GM12878 (cell line): ENCODE measurements at regions not wholly inside any gene's neighbourhood (a gene's known extent, or its start where the extent isn't known, plus 50 kb on each side); places are given as distances from the start of the nearest gene placed in this dataset.
"Not testable (repeated sequence)": the region's sequence is repeated elsewhere in the genome, so short reads cannot be mapped to it uniquely, and the experiment has no call there.

Experiments used
- CEBPB ChIP-seq, 2 experiments: fragments of 150-350 bp in 1 of 2; IDR thresholded peaks; 2 replicates each; pipeline ENCODE4 v1.6.1; 2012 to 2014; ENCODE audit warnings: low read depth in 2 of 2, low read length in 2 of 2, borderline replicate concordance in 1 of 2, inconsistent platforms in 1 of 2
- CHD1 ChIP-seq: IDR thresholded peaks from 2 replicates; pipeline ENCODE4 v1.6.1; 2012; ENCODE audit warnings: low read depth, low read length, improper control_type of control experiment
- CREB1 ChIP-seq: IDR thresholded peaks from 2 replicates; pipeline ENCODE4 v1.6.1; 2012; ENCODE audit warnings: low read depth, mild to moderate bottlenecking, inconsistent platforms
- CTCF ChIP-seq, 3 experiments: IDR thresholded peaks in 2 of 3; conservative IDR thresholded peaks in 1 of 3; 2 replicates each; pipeline ENCODE4 v1.5.1; 2011; ENCODE audit warnings: low read depth in 3 of 3, low read length in 3 of 3, mild to moderate bottlenecking in 3 of 3, control low read depth in 2 of 3, moderate library complexity in 2 of 3, inconsistent platforms in 1 of 3, mixed read lengths in 1 of 3; ENCODE audit not compliant: control insufficient read depth in 2 of 3, insufficient read depth in 1 of 3; ENCODE audit errors: extremely low read depth in 1 of 3
- EZH2 ChIP-seq: IDR thresholded peaks from 2 replicates; pipeline ENCODE4 v1.6.1; 2012; ENCODE audit warnings: low read depth, mild to moderate bottlenecking, control low read depth, inconsistent platforms, low read length, borderline replicate concordance; ENCODE audit not compliant: control insufficient read depth
- GABPA ChIP-seq: IDR thresholded peaks from 2 replicates; pipeline ENCODE4 v1.6.1; 2014; ENCODE audit warnings: antibody characterized with exemption, low read depth, mild to moderate bottlenecking, inconsistent platforms
- KDM1A ChIP-seq: fragments of 200-600 bp; sonication (generic); IDR thresholded peaks from 2 replicates; pipeline ENCODE4 v1.6.1; 2016; ENCODE audit warnings: borderline replicate concordance
- POLR2A ChIP-seq: IDR thresholded peaks from 2 replicates; pipeline ENCODE4 v1.6.1; 2011; ENCODE audit warnings: low read depth, mild to moderate bottlenecking, low read length
- RB1 ChIP-seq: fragments of 450-650 bp; formaldehyde crosslinking; IDR thresholded peaks from 2 replicates; pipeline ENCODE4 v1.6.1; 2017; ENCODE audit warnings: mild to moderate bottlenecking, borderline replicate concordance
- RCOR1 ChIP-seq: conservative IDR thresholded peaks from 2 replicates; pipeline ENCODE4 v1.6.1; 2012; ENCODE audit warnings: low read depth, low read length, improper control_type of control experiment
- SMARCA5 ChIP-seq: fragments of 450-650 bp; IDR thresholded peaks from 2 replicates; pipeline ENCODE4 v1.6.1; 2017; ENCODE audit warnings: mild to moderate bottlenecking
- SREBF2 ChIP-seq: IDR thresholded peaks from 2 replicates; pipeline ENCODE4 v1.6.1; 2012; ENCODE audit warnings: mild to moderate bottlenecking, low read length
- YBX1 ChIP-seq: fragments of 450-650 bp; IDR thresholded peaks from 2 replicates; pipeline ENCODE4 v1.6.1; 2016; ENCODE audit warnings: antibody characterized with exemption
- YY1 ChIP-seq: IDR thresholded peaks from 2 replicates; pipeline ENCODE4 v1.6.1; 2011; ENCODE audit warnings: low read depth, mild to moderate bottlenecking, low read length

GRCh38 chr13:103599870-103600269 lies 533.7 kb upstream of the SLC10A2 start:
- TF ChIP-seq POLR2A; RB1; RCOR1; CTCF (IDR thresholded peaks at IDR 0.05 in 2 of 3, conservative IDR thresholded peaks at IDR 0.05 in 1 of 3; ENCODE audit: control insufficient read depth in 2 of 3, extremely low read depth in 1 of 3, insufficient read depth in 1 of 3, low read depth in 3 of 3, low read length in 3 of 3); GABPA; KDM1A; SREBF2; CREB1; YBX1; CEBPB (IDR thresholded peaks at IDR 0.05; ENCODE audit: borderline replicate concordance in 1 of 2, low read depth in 2 of 2, low read length in 2 of 2); YY1; EZH2; SMARCA5; CHD1: not testable (repeated sequence)
